CD4-positive, alpha-beta T cell treated with Interferon gamma for 1 hour (primary cell): ENCODE measurements at regions not wholly inside any gene's neighbourhood (a gene's known extent, or its start where the extent isn't known, plus 50 kb on each side); places are given as distances from the start of the nearest gene placed in this dataset.

Experiments
- DNase-seq: peaks from one replicate; pipeline ENCODE4 v3.0.0-alpha.2; 2020

DNA sequence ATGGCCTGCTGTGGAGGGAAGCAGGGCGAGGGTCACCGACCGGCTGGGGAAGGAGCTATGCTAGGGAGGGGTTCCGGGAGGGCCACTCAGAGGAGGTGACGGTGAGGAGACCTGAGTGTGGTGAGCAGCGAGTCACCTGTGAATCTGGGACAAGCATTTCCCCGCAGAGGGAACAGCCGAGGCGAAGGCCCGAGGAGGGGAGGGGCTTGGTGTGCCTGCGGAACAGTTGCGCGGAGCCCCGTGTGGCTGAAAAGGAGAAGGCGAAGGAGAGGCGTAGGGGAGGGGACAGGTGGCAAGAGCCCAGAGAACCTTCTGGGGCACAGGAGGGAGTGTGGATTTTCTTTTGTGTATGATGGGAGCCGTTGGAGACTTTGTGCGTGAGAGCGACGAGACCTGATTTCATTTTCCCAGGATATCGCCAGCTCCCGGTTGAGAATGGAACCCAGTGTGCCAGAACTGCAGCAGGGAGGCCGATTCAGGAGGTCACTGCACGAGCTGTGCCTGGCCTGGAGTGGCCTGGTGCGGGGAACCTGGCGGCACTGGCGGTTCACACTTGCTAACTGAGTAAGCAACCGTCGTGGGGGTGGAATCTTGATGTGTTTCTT is 117.7 kb upstream of the ZNF507 start:
- DNase-seq = no peak

DNA sequence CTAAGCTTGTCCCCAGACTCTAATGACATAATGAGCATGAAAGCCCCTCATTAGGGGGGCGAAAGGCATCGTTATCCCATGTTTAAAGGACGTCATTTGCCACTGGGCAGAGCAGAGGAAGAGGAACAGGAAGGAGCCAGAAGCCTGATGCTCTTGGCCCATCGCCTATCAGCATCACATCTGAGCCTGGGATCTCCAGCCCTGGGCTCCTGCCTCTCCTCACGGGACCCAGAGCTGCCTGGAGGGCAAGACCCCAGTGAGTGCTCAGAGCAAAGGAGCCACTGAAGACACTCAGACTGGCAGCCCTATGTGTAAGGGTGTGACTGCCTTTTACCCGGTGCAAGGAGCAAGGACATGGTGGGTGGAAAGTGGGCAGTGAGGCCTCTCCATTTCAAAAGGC is 115.0 kb upstream of the ZNF507 start:
- DNase-seq = no peak

DNA sequence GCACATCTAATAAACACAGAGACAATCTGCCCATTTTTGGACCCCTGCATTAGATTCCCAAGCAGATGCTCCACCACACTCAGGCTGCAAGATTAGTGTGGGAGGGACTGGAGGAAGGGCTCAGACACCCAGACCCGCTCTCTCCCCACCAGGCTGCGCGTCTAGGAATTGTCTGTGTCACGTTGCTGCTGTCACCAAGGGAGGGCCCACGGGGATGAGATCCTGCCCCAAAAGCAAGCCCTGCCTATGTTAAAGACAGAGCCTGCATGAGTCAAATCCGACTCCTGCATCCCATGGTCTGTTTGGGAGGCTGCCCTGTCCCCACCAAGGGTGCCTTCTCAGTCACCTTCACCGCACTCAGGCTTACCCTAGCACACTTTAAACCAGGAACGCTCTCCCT is 114.4 kb upstream of the ZNF507 start:
- no peak for DNase-seq

DNA sequence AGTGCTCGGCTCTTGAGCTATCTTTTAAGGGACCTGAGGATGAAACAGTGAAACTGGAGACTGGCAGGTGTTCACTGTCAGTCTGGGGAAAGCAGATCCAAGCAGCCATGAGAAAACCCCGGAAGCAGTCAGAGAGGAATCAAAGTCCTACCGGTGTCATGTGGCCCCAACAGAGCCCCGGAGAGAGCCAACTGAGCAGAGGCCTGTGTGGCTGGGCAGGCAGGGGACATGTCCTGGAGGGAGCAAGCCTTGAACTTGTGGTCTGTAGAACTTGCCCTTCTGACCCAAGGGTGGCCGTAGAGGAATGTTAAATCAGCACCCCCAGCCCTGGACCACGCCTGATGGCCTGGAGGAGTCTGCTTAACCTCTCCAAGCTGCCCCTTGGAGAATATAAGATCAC is 113.7 kb upstream of the ZNF507 start:
- no peak for DNase-seq

DNA sequence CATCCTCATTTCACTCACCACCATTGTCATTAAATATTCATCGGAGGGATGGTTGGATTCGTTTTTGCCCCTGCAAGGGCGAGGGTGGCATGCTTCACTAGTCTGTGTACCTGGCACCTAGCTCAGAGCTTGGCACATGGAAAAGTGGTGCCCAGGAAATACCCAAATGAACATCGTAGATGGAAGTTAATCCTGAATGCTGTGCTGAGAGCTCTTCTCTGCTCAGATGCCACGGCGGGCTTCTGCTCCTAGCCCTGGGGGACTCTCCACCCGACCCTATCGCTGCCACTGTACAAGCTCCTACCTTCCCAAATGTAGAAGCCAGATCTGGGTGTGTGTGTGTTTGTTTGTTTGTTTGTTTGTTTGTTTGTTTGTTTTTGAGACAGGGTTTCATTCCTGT is 113.0 kb upstream of the ZNF507 start:
- no peak for DNase-seq

DNA sequence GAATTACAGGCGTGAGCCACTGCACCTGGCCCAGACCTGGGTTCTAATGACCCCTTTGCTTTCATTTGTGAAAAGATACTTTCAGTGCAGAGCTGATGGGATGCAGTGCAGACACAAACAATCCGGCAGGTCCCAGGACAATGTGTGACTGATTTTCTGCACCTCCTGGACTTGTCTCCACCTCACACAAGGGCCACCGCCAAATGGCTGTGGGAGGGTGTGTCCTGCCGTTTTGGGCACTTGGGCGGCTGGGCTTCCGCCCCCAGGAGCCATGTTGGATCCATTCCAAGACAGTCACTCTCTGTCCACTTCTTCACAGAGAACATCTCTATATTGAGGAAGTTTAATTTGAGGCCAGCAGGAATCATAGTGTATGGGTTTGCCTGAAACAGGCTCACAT is 112.3 kb upstream of the ZNF507 start:
- DNase-seq = no peak

DNA sequence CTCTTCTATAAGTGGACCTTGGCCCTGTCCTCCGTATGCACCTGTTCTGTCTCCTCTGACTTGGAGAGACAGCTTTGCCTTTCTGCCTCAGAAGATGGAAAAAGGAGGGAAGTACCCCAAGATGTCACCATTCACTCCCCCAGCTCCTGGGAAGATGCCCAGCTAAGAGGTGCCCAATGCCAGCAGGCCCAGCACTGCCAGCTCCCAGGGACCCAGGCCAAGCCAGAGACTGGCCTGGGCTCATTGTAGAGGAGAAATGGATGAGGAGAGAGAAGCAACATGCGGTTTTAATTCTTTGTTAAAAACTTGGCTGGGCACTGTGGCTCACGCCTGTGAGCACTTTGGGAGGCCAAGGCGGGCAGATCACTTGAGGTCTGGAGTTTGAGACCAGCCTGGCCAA is 111.5 kb upstream of the ZNF507 start:
- no peak for DNase-seq

DNA sequence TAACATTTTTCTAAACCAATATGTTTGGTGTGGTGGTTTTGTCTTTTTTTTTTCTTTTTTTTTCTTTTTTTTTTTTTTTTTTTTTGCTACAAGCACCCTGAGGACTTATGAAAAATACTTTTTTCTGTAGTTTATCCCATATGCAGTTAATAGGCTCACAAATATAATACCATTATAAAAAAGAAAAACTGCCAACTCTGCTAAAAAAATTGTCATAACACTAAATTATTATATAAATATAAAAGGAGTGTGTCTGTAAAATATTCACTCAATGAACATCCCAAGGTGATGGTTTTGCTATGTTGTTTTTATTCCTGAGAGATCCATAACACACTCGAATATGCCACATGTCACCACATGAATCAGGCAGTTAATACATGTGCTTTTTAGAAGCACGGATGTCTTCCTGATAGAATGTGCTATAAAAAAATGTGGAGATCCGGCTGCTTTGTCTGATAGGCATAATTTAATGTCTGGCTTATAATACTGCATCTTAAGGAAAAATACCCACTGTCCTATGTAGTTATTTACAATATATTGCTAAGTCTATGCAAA is 110.7 kb upstream of the ZNF507 start:
- DNase-seq = no peak

DNA sequence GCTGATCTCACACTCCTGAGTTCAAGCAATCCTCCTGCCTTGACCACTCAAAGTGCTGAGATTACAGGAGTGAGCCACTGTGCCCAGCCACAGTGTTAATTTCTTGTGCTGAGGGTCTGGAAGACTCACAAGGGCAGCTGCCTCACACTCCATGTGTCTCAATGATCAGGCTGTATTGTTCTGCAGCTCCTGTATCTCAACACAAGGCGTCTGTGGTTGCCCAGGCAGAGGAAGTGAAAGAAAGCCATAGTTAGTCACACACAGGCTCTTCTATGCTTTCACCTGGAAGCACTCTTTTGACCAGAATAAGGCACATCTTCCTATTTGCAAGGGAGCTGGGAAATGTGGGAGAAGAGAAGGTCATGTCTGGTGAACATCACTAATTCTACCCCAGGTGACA is 107.3 kb upstream of the ZNF507 start:
- no peak for DNase-seq

DNA sequence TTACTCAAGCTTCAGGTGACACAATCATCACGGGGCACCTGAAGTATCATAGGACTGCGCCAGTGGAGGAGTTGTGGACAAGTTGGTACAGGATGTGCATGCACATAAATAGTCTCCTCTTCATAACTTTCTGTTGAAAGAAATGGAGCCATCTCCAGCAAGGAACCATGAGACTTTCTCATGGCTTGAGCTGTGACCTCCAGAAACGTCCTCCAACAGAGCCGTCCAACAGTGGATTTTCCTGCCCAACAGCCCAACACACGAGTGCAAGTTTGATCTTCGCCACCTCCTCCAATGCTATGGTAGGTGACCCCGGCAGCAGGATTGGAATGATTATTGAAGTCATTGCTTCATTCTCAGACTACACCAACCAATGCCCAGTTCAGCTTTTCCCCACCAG is 105.1 kb upstream of the ZNF507 start:
- DNase-seq = no peak

DNA sequence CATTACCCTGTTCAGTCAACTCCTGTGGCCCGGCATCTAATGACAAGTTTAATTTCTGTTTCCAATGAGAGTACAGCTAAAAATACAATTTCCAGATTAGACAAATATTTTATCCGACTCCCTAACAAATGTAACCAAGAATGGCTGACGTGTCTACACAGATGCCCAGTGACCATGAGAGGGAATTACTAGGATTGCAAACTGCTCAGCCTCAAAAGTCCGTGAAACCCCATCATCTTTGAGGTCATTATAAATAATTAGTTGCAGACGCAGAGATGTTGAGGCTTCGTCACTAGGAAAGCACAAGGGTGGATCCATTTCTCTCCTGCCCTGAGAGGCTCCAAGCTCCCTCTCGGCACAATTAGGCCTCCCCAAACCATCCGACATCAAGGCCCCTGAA is 104.1 kb upstream of the ZNF507 start:
- DNase-seq = no peak

DNA sequence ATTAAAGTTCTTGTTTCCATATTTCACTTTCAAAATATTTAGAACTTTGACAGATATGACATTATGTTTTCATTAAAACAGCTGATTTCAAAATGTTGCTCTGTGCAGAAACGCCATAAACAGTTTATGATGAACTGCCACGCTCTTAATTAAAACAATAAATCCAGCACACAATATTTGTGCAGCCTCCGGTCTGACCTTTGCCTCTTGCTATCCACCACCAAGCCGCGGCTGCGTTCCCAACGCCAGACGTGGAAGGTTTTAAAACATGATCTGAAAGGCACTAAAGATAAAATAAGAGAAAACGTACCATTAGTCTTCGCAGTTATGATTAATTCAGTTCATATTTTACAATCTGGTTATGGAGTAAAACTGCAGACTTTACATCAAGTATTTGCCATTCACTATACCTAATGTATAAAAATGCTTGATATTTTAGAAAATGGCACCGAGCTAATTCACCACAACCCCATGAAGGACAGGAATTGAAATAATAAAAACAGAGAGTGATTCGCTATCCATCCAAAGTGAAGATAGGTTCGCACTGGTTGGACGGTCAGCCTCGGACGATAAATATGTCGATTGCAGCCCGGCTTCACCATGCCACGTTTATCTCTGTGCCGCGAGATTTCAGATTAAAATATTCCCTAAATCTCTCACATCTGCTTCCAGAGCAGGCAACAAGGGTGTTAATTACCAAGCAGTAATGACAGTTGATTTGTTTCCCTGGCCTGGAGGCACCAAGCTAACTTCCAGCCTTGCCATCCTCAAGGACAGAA is 103.3 kb upstream of the ZNF507 start:
- no peak for DNase-seq

DNA sequence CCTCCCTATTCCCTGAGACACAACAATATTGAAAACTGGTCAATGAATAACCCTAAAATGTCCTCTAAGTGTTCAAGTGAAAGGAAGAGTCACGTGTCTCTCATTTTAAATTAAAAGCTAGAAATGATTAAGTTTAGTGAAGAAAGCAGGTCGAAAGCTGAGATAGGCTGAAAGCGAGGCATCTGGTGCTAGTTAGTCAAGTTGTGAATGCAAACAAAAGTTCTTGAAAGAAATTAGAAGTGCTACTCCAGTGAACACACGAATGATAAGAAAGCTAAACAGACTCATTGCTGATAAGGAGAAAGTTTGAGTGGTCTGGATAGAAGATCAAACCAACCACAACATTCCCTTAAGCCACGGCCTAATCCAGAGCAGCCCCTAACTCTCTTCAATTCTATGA is 99.4 kb upstream of the ZNF507 start:
- DNase-seq = no peak

DNA sequence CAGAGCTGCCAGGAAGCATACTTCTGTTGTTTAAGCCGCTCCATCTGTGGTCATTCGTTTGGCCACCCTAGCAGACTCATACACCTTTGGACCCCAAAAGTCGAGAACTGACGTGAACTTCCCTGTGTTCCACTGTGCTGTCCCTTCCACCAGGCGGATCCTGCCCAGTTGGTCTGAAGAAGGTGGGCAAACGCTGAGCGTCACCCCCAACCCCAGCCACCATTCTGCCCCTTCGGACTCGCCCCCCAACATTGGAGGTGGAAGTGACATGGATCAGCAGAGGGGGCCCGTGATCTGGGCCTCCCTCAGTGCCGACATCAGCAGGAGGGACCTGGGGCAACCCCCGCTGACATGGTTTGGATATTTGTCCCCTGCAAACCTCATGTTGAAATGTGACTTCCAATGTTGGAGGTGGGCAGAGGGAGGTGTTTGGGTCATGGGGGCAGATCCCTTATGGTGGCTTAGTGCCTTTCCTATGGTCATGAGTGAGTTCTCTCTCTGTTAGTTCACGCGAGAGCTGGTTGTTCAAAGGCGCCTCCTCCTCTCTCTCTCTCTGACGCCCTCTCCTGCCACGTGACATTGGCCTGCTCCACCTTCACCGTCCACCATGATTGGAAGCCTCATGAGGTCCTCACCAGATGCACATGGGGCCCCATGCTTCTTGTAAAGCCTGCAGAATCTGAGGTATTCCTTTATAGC is 93.6 kb upstream of the ZNF507 start:
- no peak for DNase-seq

DNA sequence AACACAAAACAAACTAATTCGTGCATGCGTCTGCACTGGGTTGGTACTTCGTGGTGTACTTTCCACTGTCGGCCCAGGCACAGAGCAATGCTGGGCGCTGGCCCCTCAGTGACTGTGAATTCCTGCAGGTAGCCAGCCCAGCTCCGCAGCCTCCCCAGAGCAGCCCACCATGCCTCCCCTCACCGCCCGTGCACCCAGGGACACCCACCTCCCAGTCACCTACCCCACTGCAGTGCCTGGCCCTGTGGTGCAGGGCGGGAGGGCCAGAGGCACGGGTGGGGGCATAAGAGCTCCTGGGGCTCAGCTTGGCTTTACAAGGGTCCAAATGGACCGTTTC is 93.1 kb upstream of the ZNF507 start:
- DNase-seq = no peak

DNA sequence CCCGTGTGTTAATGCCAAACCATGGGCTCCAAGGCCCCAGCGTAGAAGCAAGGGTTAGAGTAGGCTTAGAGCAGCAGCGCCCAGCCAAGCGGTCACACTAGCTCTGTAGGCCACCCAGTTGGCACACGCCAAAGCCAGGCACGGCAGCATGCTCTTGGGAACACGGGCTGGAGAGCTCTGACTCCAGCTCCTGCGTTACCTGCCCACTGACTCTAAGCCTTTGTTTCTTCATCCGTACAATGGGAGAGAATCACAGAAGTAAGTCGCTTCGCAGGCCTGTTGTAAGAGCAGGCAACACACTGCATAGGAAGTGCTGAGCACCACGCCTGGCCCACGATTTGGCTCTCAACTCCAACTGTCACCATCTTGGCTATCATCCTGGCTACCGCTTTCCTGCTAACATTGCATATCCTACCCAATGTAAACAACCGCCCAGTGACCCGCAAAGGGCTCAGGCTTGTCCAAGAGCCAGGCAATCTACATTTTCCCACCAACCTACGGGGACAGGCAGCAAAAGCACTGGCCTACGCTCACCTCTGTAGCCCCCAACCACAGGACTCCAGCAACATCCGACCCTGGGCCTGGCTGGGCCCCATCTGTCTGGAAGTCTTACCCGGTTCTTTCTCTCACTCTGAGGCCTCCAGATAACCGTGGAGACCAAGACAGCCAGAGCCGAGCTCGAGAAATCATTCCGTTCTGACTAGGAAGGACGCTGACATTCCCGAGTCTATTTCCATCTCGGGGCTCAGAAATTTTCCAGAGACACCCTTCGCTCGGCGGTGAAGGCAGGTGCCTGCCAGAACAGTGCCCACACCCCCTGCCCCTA is 91.5 kb upstream of the ZNF507 start:
- no peak for DNase-seq

DNA sequence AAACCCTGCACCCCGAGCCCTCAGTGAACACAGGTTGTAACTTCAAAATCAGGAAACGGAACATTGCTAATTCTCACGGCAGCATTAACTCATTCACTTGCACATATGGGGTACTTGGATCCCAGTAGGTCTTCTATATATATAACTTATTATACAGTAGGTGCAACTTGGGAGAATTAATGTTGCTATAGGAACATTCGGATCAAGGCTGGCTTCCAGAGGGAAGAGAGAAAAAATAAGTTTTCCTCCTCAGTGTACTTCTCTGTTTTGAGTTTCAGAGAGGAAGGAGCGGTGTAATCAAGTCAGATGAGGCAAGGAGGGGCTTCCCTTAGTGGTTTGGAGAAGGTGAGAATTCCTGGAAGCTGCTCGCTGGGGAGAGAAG is 90.9 kb upstream of the ZNF507 start:
- DNase-seq = no peak

DNA sequence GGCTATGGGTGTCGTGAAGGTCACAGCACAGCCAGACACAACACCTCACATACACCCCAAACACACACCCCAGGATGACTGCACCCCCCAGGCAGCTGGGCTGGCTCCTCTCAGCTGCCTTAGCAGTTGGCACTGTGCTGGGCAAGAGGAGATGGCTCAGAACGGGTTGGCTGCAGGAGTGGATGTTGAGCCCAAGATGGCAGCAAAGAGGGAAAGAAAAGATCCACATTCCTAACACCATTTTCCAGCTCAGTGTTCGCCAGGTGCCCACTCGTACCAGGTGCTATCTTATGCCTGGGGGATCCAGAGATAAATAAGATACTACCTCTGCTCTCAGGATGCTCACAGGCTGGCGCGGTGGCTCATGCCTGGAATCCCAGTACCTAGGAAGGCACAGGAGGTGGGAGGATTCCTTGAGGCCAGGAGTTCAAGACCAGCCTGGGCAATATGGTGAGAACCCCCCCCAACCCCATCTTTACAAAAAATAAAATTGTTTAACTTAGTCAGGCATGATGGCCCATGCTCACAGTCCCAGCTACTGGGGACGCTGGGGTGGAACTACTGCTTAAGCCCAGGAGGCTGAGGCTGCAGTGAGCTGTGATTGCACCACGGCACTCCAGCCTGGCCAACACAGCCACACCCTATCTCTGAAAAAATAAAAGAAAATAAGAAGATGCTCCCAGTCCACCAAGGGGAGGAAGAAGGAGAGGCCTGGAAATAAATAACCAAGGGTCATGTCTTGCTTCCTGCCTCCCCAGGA is 89.7 kb upstream of the ZNF507 start:
- no peak for DNase-seq

DNA sequence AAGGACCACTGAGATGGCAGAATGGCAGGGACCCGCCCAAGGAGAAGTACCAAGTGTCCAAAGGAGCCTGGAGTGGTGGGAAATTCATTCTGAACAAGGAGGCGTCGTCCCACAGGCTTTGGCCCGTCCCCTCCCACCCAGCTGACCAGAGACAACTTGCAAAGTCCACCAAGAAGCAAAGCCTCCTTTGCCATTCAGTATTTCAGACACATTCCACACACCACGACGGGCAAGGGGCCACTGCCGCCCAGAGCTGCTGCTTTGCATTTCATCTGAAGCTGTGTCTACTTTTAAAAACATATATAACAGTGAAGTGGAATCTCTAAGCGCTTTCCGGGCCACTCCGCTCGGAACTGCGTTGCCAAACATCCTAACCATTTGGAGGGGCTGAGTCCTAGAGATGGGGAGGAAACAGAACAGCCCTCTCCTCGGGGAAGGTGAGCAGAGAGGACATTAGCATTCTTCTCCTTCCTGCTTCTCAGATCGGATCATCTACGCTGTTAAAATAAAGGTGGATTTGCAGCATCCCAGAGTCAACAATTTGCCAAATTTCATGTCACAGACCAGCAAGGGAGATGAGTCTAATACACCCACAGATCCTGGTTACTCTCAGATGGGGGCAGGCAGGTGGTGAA is 89.0 kb upstream of the ZNF507 start:
- DNase-seq = no peak

DNA sequence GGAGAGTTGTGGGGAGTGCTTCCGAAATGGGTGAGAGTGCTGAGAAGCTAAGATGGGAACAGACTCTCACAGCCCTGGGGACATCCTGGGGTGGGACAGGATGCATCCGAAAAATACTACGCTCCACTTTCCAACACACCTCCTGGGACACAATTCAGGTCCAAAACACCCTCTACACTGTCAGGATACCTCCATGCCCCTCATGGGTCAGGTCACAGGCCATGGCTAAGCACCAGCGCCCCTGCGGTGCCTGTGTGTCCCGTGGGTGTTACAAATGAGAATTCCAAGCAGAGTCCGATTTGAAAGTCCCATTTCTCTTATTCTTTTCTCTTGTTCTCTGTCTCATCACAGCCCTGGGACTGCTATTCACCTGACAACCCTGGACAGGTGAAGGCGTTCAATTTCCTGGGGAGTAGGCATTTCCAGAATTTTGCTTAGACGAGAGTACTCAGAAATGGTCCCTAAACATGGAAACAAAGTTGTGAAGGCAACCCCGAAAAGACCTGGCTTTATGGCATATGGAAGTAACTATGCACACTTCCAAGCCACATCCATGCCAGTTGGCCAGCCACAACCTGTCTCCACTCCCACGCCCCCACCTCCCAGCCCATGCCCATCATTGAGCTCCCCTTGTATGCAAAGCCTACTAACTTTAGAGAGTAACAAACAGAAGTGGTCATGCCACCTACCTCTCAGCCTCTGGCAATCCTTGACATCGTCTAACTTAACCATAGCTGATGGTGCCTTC is 87.9 kb upstream of the ZNF507 start:
- no peak for DNase-seq

DNA sequence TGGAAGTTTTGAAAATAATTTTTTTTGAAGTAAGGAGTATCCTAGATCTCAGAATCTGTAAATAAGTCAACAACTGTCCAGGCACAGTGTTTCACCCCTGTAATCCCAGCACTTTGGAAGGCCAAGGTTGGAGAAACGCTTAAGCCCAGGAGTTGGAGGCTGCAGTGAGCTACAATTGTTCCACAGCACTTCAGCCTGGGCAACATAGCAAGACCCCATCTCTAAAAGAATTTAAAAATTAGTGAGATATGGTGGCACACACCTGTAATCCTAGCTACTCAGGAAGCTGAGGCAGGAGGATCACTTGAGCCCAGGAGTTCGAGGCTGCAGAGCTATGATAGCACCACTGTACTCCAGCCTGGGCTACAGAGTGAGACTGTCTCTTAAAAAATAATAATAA is 87.2 kb upstream of the ZNF507 start:
- DNase-seq = no peak
